ENCODE measurements at regions not wholly inside any gene's neighbourhood (a gene's known extent, or its start where the extent isn't known, plus 50 kb on each side); places are given as distances from the start of the nearest gene placed in this dataset.

DNA sequence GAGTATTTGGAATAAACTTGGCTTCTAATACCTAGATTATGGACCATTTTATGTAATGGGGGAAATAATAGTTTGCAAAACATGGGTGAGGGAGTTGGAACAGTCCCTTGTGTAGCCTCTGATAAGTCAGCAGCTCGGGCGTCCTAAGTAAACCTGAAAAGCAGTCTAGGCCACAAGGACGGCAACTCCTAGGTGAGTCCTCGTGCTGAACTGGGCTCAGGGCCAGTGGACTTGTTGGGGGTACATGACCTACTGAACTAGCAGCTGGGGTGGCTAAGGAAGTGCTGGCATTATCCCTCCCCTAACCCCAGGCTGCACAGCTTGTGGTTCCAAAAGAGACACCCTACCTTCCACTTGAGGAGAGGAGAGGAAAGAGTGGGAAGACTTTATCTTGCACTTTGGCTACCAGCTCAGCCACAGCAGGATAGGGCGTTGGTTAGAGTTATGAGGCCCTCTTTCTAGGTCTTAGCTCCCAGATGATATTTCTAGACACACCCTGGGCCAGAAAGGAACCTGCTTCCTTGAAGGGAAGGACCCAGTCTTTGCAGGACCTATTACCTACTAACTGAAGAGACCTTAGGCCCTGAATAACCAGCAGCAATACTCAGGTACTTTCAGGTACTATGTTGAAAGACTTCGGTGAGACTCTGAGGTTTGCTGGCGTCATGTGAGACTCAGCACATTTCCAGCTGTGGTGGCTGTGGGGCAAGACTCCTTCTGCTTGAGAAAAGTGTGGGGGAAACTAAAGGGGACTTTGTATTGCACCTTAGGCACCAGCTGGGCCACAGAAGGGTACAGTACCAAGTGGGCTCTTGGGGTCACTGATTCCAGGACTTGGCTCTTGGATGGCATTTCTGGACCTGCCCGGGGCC, 71.0 kb downstream of the AQP4 start:
- no peak for DNase-seq

DNA sequence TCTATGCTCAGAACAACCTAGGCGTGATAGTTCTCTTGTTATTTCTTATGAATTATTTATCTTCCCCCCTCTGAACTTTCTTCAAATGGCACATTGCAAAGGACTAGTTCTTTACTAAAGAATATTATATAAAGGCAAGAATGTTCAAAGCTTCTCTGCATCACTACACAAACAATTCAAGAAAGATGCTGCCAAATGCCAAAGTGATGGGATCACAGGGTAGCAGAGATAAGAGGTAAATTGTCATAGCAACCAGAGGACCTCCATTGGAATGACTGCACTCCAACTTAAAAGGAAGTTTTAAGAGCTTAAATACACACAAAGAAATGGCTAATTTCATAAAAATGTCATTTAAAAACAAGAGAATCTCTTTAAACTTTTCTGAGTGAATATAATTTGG, 72.8 kb downstream of the AQP4 start:
- no peak for DNase-seq

DNA sequence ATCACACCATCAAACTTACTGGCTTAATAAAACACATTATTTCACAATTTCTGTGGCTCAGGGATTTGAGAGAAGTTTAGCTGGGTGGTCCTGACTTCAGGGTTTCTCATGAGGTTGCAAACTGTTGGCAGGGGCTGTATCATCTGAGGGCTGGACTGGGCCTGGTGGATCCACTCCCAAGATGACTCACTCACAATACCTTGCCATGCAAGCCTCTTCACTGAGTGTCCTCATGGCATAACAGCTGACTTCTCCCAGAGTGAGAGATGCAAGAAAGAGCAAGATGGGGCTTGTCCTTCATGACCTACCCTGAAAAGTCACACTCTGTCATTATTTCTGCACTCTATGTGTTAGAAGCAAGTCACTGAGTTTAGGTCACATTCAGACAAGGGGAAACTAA, 73.8 kb downstream of the AQP4 start:
- no peak for DNase-seq

DNA sequence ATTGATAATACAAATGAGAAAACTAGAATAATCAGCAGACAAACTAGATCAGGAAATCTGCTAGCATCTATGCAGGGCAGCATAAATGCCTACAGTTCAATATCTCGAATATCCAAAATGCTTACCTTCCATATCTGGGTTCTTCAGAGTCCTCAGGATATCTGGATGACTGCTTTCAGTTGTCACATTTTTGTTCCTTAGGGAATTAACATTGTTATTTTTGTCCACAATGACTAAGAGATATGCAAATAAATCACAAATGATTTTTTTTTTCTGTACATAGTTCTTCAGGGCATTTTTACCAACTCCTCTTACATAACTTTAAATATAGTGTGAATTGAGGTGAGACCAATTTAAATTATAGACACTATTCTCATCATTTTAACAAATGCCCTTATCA, 80.9 kb downstream of the AQP4 start:
- DNase-seq, result no peak

DNA sequence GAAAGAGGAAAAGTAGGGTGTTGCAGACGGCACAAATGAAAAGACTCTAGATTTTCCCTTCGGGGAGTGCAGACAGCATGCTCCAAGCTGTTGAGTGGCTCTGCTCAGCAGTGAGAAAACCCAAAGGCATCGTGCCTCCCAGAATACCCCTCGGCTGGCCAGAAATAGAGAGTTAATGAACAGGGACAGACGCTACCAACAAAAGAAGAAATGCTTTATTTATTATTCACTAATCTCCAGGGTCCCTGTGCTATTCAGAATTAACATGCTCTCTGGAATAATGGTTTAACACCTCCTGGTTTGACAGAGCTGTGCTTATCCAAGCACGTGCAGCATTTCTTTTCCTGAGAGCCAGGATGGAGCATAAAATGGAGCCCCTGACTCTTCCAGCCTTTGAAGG, 82.3 kb downstream of the AQP4 start:
- no peak for DNase-seq

DNA sequence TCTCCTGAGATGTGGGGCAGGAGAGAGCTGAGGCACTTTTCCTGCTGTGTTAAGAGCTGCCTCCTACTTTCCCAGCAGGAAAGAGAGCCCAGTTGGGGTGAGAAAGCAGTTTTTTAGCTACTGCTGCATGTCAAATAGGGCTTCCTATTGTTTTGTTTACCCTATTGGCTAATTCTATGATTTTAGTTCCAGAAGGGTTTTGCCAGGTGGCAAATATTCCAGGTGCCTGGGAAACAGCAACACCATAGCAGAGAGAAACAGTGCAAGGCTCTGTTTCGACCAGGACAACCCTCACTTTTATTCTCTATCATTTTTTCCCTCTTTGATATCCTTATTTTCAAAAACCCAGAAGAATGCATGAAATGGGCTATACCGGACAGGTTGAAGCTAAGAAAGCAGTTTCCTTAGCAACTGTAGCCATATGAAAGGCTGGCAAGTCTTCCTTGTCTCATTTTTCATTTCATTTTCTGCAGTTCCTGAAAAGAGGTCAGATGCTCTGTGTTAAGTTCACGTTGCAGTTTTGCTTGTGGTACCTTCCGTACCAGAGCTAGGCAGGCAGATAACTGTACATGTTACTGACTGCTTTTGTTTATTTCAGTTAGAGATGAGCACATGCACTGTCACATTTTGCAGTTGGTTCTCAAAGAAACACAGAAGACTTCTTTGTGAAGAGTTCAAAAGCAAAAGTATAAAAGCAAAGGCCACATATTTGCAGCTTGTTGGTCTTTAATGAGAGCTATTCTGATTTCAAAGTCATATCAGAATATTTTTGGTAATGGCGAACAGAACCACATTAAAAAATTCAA, 84.8 kb downstream of the AQP4 start:
- no peak for DNase-seq

DNA sequence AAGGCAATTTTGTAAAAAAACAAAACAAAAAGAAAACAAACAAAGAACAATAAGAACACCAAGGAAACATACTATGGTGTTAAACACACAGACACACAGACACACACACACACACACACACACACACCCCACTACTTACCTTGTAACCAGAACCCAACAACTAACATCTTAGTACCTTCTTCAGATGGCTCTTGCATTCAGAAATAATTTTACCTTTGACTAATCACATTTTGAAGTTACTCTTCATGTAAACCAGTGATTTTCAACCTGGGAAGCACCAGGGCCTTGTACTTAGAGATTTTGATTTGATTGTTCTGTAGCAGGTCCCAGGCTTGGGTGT, 87.5 kb downstream of the AQP4 start:
- no peak for DNase-seq

DNA sequence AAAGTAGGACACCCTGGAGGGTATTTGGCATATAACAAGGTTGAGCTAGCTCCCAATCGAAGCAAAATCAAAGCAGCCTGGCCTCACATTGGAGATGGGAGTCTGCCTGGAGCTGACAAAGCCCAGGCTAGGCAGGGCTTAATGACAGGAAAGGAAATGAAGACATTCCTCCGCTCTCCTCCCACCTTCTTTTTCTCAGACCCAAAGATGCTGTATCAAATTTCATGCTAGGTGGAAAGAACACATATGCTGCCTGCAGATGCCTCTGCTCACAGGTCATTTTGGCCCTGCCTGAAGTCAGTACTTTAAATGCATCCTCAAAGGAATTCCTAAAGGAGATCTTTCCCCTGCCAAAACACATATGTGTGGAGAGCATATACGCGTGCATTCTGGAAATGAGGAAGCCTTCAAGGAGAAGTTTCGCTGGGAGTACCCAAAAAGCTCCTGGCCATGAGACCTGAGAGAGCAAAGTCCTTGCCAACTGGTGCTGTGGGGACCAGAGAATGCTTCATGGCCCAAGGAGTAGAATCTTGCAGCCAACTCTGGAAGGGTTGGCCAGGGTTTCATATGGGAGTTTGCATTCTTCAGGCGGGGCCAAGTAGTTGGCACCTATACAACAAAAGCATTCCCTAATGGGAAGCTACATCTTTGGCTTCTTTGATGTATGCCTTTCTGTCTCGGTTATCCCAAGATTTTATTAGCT, 88.0 kb downstream of the AQP4 start:
- DNase-seq, result no peak

DNA sequence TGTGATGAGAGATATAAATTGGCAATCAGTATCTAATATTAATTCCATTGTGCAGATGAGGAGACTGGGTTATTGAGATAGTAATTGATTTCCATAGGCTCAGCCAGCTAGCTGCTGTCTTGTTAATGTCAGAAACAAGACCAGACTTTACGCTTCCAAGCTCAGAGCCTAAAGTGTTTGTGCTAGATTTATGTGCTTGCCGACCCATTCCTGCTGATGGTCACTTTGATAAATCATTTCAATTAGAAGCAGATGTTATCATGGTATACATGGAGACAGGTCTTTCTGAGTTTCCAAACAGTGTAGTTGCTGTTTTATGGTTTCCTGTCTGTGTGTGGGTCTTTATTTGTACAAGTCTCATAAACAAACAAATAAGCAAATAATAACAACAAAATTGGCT, 92.8 kb downstream of the AQP4 start:
- DNase-seq, result no peak

DNA sequence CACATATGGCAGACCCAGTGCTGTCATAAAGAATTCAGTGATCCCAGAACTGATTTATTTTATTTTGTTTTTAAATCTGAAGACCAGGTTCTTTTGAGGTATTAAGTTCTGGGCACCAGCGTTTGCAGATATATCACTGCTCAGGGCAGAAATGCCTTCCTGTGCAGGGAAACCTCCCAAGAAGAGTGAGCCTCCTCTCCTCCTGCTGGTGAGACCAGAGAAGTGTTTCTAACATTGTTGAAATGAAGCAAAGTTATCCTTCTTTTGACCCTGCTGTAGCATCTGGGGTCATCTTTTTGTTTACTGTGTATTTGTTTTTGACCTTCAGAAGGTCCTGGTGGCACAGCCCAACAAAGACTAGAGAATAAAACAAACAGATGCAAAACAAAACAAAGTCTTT, 94.0 kb downstream of the AQP4 start:
- DNase-seq, result no peak

DNA sequence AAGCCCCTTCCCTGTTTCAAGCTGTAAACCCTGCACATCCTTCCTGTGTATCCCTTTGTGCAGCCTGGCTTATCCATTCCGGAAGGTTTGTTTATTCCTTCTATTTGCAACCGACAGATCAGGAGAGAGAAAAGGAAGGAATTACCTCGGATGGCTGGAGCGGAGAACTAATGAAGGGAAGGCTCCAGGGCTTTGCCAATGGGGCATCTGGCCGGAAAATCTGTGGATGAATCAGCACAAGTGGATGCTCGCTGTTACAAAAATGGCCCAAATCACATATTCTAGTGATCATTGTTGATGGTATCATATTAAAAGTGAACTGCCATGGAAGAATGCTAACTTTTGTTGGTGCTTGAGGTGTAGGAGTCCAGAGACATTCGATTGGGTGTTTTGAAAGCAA, 97.1 kb downstream of the AQP4 start:
- DNase-seq, result no peak

DNA sequence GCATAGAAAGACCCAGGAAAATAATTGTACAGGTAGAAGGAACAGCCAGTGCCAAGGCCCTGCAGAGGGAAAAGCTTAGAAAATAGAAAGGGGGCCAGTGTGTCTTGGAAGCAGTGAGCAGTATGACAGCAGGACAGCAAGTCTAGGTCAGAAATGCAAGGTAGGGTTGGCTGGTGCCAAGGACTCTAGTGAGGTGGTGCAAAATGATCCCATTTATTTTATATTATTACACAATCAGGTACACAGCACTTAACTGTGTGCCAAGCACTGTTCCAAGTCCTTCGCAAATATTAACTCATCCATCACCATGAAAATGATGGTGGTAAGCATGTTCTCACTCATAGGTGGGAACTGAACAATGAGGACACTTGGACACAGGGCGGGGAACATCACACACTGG, 100.0 kb downstream of the AQP4 start:
- DNase-seq, result no peak

DNA sequence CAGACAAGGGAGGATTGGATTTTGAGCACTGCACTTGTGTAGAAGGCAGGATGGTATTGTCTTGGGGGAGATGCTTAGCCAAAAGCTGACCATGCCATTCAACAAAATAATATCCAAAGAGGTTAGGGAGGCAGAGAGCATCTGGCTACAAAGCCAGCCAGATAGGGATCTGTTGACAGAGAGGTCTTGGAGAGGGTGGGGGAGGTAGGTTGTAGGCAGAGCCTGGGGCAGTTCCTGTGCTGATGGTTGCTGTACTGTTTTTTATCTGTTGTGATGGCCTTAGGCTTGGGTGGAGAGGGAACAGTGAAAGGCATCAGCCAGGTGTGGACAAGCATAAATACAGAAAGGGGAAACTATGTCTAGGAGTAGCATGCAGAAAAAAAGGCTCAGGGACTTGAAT, 100.9 kb downstream of the AQP4 start:
- DNase-seq, result no peak

DNA sequence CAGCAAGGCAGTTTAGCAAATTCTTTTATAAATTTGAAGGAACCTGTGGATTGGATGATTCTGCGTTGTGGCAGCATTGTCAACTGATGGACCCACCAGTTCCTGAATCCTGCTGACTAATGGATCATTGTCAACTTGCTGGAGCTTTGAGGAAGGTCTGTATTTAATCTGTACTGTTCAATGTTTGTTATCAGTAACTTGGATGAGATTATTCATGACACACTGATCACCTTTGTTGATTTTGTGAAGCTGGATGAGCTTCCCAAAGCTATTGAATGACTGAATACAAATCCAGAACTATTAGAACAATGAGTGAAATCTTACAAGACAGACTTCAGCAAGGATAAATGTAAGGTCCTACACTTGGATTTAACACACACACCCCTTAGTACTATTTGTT, 101.3 kb downstream of the AQP4 start:
- no peak for DNase-seq

DNA sequence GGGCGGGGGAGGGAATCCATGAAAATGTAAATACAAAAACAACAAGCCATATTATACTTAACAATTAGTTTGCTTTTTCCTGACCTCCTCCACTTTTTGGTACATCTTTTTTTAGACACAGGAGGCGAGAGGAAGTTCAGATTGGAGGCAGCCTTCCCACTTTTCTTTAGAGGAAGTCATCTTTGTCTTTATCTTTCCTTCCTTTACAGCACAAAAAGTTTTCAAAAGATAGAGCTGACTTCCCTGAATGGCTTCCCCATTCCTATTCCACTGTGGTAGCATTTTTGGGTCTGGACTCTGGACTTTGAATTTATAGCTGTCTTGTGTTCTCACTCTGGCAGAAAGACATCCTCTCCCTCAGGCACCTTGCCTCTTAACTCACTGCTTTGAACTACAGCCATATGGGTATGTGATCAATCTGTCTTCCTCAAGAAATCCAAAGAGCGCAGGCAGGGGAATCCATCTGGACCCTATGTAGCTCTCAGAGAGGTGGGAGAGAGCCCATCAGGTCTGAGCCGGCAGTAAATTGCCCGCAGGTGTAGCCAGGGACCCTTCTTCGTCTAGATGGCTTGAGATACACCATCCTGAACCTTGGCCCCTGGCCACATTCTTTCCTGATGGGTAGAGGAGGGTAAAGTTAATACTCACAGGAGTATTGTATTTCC, 101.9 kb downstream of the AQP4 start:
- no peak for DNase-seq

DNA sequence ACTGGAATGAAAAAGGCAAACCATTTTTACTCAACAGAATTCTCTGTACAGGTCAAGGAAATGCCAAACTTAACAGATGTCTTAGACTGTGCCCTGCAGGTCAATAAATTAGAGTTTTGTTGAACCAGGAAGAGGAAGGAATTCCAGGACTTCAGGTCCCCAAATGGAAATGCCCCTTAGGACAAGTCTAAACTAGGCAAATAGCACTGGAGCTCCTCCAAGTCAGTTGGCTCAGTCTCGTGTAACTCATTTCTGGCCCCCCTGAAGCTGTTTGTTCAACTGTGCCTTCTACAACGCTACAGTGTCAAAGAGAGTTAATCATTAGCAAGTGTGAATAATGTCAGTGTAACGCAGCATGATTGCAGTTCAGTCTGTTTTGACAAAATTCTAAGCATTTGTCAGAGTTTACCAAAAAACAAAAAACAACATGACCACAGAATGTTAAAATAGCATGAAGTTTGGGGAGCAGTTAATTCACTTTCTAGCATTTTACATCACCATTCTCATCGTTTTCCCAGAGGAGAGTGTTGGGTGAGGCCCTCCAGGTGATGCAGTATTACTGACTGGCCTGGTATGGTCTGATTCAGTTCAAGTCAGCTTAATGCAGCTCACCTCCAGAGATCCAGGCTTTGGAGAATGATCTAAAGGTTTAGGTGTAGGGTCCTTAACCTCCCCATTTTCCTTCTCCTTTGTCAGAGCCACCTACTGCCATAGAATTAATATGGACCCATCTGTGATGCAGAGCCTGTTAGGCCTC, 108.1 kb downstream of the AQP4 start:
- no peak for DNase-seq

DNA sequence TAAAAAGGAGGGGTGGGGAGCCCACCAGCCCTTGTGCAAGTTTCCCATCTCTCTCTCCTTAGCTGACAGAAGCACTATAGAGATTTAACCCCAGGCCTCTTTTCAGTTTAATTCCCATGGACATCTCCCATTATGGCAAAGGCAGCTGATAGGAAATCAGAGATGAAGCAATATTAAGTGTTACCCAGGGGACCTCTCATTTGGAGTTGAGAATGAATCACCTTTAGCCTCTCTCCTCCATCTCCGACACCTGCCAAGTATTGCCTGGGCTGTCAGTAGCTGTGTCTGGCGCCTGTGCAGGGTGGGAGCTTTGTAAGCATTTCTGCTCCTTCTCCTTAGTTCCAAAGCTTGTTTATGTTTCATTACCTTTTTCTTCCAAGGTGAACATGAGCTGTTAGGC, 109.0 kb downstream of the AQP4 start:
- DNase-seq, result no peak

DNA sequence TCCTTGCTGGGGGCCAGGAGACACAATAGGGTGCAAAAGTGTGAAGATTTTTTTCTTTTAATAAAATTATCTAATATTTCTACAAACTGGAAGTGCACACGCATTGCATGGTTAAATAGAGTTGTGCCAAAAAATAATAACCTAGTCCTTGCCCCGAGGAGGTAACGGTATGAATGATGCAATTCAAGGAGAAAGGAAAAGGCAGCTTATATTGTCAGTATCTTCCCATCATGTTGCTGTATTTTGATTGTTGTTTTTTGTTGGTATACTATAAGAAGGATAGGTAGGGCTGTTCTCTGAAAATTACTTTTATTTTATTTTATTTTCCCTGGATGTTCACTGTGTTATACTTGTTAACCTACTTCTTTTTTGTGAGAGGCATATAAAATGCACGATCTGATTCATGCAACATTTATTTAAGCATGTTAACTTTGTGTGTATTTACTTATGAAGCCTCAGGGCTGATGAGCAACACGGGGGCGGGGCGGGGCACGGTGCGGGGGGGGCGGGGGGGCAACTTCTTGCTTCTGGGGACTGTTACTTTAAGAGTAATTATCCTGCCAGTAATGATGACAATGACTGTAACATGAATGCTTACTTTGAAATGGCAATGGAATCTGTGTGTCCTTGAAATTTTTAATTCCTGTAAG, 118.6 kb downstream of the AQP4 start:
- no peak for DNase-seq

DNA sequence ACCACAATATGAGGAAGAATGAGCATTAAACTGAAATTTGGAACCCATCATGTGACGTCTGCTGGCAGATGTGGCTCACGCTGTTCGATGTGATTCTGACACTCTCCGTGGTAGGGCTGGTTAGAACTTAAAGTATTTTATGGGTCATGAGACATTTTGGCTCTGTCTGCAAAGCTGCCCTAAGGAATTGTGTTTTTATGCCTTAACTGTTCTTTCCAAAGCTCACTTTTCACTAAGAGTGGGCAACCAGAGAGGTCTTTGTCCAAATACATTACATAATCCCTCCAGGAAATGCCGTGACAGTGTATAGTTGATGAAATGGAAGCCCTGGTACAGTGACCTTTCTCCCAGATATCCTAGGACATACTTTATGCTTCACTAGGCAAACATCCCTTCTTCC, 119.1 kb downstream of the AQP4 start:
- DNase-seq, result peak; percentile 3

DNA sequence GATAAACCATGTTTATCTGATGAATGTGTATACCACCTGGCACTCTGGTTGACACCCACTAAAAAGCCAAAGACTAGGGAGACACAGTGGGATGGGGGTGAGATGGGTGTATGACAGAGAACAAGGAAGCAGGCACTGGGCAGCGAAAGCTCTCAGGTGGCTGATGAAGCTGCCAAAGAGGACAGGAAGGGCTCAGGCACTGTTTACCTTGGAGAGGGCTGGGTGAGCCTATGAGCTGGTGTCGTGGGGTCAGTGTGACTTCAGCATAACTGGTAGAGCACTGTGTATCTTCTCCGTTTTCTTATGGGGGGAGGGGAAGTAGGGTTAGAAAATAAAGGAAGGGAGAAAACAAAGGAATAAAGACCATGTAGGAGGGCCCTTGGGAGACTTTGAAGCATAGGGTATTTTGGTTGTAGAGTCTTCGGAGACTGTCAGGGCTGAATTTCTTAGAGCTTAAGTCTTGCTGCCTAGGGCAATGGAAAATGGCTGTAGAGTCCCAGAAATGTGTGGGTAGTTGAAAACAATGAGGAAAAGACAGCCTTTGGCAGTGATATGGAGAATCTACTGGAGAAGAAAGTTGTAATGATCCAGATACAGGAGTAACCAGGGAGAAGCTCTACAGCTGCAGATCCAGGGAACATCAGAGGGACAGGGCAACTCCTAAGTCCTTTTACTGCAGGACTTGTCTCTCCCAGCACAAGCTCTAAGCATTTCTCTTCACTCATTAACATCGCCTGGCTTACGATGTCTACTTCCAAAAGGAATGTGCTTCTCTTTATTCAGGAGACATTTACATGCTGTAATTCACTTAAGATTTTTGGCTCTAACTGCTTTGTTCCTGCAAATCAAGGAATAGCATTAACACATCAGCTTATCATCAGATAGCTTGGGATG, 120.0 kb downstream of the AQP4 start:
- no peak for DNase-seq

DNA sequence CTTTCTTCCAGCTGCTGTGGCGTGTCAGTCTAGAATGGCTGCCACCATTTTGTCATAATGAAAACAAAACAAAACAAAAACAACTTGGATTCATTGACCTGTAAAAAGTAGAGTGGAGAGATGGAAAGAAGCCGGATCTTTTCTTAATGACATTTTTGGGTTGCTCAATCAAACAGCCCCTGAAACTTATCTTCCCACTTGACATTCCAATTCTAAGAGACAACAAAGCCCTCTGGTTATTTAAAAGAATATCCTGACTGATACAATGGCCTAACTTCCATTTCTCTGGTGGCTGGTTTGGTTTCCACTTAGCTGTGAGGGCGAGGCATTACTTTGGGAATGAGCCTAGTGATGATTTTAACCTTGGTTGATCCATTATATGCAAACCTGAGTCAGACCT, 123.7 kb downstream of the AQP4 start:
- DNase-seq, result no peak
